ENCODE measurements at regions not wholly inside any gene's neighbourhood (a gene's known extent, or its start where the extent isn't known, plus 50 kb on each side); places are given as distances from the start of the nearest gene placed in this dataset.

DNA sequence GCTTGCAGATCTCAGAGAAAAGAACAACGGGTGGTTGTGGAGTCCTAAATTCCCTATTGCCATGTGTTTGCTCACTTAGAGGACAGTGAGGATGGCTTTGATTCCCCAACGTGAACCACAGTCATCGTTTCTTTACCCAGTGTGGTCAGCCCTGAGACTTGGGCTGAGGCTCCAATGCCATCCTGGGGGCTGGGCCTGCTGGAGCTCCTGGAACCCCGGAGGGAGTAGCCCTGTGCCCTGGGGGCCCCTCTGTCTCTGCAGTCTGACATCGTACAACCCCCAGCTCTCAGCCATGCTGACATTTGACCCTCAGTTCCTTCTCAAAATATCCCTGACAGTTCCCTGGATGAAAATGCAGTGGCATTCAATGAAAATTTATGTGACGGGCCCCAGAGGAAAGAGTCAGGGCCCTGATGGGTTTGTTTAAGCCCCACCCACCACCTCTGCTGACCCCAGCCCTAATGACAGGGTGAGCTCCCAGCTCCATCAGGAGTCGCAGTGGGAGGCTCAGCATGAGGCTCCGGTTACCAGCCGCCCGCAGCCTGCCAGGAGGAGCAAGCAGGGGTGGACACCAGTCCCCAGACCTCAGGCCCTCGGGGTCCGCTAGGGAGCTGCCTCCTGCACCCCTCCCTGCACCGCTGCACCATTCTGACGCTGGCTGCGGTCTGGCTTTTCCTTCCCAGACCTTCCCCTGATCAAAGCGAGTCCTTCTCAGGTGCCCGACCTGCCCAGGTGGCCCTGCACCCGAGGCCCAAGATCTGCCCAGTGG is 120.9 kb downstream of the TWIST2 start:
- Histone ChIP-seq H3K27ac (ENCODE audit: low read depth in 1 of 2, low read length in 2 of 2) (no peak overlapping the region), H3K27me3 (ENCODE audit: control insufficient read depth in 4 of 4, insufficient read depth in 4 of 4, low read length in 3 of 4) (no peaks in the 10 kb centered on the region), H3K9ac (ENCODE audit: low read depth in 1 of 2, low read length in 2 of 2) (no peak overlapping the region), H3K4me3 (ENCODE audit: low read depth in 1 of 3, low read length in 3 of 3) (no peak overlapping the region), H3K4me1 (ENCODE audit: control insufficient read depth in 4 of 4, insufficient read depth in 4 of 4, low read length in 3 of 4) (no peaks in the 10 kb centered on the region), H3K9me3 (ENCODE audit: control insufficient read depth in 4 of 4, low read length in 3 of 4) (no peaks in the 10 kb centered on the region), H3K36me3 (ENCODE audit: control insufficient read depth in 4 of 4, insufficient read depth in 3 of 4, low read depth in 1 of 4, low read length in 3 of 4) (no peaks in the 10 kb centered on the region)
- WGBS, result 68% methylated on average over 18 of the region's 18 CpGs
- no peak for DNase-seq (ENCODE audit: low spot score)
- TF ChIP-seq JUND (IDR thresholded peaks at IDR 0.05) (no peak), YY1 (IDR thresholded peaks at IDR 0.05) (no peak), TAF1 (conservative IDR thresholded peaks at IDR 0.05) (no peak), HNF4A (conservative IDR thresholded peaks at IDR 0.05) (no peak), HNF4G (IDR thresholded peaks at IDR 0.05) (no peak), NR2F2 (IDR thresholded peaks at IDR 0.05) (no peak), SP1 (IDR thresholded peaks at IDR 0.05) (no peak), EGR1 (IDR thresholded peaks at IDR 0.05; ENCODE audit: low read depth in 2 of 2) (no peak), FOXA2 (IDR thresholded peaks at IDR 0.05) (no peak), RXRA (IDR thresholded peaks at IDR 0.05) (no peak), GABPA (IDR thresholded peaks at IDR 0.05 in 1 of 2, conservative IDR thresholded peaks at IDR 0.05 in 1 of 2) (no peak), RAD21 (IDR thresholded peaks at IDR 0.05) (no peak)
- TF ChIP-seq, protein P1, sequence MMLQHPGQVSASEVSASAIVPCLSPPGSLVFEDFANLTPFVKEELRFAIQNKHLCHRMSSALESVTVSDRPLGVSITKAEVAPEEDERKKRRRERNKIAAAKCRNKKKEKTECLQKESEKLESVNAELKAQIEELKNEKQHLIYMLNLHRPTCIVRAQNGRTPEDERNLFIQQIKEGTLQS (IDR thresholded peaks at IDR 0.05), result no peak
- TF ChIP-seq, protein P2, sequence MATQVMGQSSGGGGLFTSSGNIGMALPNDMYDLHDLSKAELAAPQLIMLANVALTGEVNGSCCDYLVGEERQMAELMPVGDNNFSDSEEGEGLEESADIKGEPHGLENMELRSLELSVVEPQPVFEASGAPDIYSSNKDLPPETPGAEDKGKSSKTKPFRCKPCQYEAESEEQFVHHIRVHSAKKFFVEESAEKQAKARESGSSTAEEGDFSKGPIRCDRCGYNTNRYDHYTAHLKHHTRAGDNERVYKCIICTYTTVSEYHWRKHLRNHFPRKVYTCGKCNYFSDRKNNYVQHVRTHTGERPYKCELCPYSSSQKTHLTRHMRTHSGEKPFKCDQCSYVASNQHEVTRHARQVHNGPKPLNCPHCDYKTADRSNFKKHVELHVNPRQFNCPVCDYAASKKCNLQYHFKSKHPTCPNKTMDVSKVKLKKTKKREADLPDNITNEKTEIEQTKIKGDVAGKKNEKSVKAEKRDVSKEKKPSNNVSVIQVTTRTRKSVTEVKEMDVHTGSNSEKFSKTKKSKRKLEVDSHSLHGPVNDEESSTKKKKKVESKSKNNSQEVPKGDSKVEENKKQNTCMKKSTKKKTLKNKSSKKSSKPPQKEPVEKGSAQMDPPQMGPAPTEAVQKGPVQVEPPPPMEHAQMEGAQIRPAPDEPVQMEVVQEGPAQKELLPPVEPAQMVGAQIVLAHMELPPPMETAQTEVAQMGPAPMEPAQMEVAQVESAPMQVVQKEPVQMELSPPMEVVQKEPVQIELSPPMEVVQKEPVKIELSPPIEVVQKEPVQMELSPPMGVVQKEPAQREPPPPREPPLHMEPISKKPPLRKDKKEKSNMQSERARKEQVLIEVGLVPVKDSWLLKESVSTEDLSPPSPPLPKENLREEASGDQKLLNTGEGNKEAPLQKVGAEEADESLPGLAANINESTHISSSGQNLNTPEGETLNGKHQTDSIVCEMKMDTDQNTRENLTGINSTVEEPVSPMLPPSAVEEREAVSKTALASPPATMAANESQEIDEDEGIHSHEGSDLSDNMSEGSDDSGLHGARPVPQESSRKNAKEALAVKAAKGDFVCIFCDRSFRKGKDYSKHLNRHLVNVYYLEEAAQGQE (IDR thresholded peaks at IDR 0.05), result no peak
- TF ChIP-seq, protein P3, sequence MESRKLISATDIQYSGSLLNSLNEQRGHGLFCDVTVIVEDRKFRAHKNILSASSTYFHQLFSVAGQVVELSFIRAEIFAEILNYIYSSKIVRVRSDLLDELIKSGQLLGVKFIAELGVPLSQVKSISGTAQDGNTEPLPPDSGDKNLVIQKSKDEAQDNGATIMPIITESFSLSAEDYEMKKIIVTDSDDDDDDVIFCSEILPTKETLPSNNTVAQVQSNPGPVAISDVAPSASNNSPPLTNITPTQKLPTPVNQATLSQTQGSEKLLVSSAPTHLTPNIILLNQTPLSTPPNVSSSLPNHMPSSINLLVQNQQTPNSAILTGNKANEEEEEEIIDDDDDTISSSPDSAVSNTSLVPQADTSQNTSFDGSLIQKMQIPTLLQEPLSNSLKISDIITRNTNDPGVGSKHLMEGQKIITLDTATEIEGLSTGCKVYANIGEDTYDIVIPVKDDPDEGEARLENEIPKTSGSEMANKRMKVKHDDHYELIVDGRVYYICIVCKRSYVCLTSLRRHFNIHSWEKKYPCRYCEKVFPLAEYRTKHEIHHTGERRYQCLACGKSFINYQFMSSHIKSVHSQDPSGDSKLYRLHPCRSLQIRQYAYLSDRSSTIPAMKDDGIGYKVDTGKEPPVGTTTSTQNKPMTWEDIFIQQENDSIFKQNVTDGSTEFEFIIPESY (IDR thresholded peaks at IDR 0.05), result no peak

DNA sequence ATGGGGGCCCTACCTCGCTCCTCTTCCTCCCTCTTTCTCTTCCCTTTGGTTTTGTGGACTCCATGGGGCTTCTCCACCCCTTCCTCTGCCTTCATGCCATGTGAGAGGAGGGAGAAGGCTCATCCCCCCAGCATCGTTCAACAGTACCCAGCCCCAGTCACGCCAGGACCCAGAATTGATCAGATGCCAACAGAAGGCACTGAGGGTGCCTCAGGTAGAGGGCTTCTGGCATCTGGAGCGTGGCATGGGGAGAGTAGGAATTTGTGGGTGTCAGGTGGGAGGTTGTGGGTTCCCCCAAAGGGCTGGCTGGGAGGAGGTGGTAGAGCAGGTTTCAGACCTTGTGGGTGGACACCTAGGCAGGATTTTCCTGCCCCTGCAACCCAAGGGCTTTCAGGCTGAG is 122.0 kb downstream of the TWIST2 start:
- Histone ChIP-seq H3K36me3 (ENCODE audit: control insufficient read depth in 4 of 4, insufficient read depth in 3 of 4, low read depth in 1 of 4, low read length in 3 of 4) (no peaks in the 10 kb centered on the region), H3K4me1 (ENCODE audit: control insufficient read depth in 4 of 4, insufficient read depth in 4 of 4, low read length in 3 of 4) (no peaks in the 10 kb centered on the region), H3K9ac (ENCODE audit: low read depth in 1 of 2, low read length in 2 of 2) (no peak overlapping the region), H3K9me3 (ENCODE audit: control insufficient read depth in 4 of 4, low read length in 3 of 4) (no peaks in the 10 kb centered on the region), H3K27ac (ENCODE audit: low read depth in 1 of 2, low read length in 2 of 2) (no peak overlapping the region), H3K4me3 (ENCODE audit: low read depth in 1 of 3, low read length in 3 of 3) (no peak overlapping the region), H3K27me3 (ENCODE audit: control insufficient read depth in 4 of 4, insufficient read depth in 4 of 4, low read length in 3 of 4) (no peaks in the 10 kb centered on the region)
- 85% methylated on average over 4 of the region's 4 CpGs for WGBS
- DNase-seq (ENCODE audit: low spot score), result no peak
- no peak for TF ChIP-seq GABPA (IDR thresholded peaks at IDR 0.05 in 1 of 2, conservative IDR thresholded peaks at IDR 0.05 in 1 of 2)
- TF ChIP-seq RAD21 (IDR thresholded peaks at IDR 0.05), result no peak
- TF ChIP-seq, protein P1 (IDR thresholded peaks at IDR 0.05), result no peak
- no peak for TF ChIP-seq TAF1 (conservative IDR thresholded peaks at IDR 0.05)
- no peak for TF ChIP-seq YY1 (IDR thresholded peaks at IDR 0.05)
- no peak for TF ChIP-seq SP1 (IDR thresholded peaks at IDR 0.05)
- TF ChIP-seq FOXA2 (IDR thresholded peaks at IDR 0.05), result no peak
- TF ChIP-seq JUND (IDR thresholded peaks at IDR 0.05), result no peak
- no peak for TF ChIP-seq HNF4G (IDR thresholded peaks at IDR 0.05)
- no peak for TF ChIP-seq RXRA (IDR thresholded peaks at IDR 0.05)
- TF ChIP-seq, protein P2 (IDR thresholded peaks at IDR 0.05), result no peak
- TF ChIP-seq FOXA1 (IDR thresholded peaks at IDR 0.05), result no peak
- TF ChIP-seq EGR1 (IDR thresholded peaks at IDR 0.05; ENCODE audit: low read depth in 2 of 2), result no peak
